HG02943 (cell line): ENCODE measurements at regions not wholly inside any gene's neighbourhood (a gene's known extent, or its start where the extent isn't known, plus 50 kb on each side); places are given as distances from the start of the nearest gene placed in this dataset.

Experiments
- ATAC-seq: cut with Tn5 transposase; IDR thresholded peaks from one replicate; pipeline ENCODE4 v1.9.1; 2021; ENCODE audit warnings: mild to moderate bottlenecking, low read depth, moderate library complexity; ENCODE audit not compliant: unreplicated experiment

DNA sequence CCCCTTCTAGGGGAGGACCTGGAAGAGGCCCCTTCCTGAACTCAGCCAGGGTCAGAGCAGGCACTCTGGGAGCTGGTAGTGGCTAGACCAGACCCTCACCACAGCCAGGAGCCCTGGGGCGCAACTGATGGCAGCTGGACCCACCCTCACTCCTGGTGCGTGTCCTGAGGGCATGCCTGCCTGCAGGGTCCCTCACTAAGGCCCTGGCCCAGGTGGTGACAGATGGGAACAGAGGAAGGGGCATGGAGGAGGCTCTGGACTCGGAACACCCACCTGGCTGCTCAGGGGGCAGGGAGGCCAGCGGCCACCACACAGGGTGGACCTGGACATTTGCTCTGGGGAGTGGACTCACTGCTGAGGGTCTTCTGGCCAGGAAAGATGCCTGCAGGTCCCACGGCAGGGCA is 342.2 kb upstream of the SFSWAP start:
- ATAC-seq, result no peak

GRCh38 chr12:131369094-131369845 is 341.6 kb upstream of the SFSWAP start:
- no peak for ATAC-seq

GRCh38 chr12:131370321-131370720 is 340.6 kb upstream of the SFSWAP start:
- no peak for ATAC-seq

GRCh38 chr12:131370791-131371347 is 340.0 kb upstream of the SFSWAP start:
- ATAC-seq, result no peak

DNA sequence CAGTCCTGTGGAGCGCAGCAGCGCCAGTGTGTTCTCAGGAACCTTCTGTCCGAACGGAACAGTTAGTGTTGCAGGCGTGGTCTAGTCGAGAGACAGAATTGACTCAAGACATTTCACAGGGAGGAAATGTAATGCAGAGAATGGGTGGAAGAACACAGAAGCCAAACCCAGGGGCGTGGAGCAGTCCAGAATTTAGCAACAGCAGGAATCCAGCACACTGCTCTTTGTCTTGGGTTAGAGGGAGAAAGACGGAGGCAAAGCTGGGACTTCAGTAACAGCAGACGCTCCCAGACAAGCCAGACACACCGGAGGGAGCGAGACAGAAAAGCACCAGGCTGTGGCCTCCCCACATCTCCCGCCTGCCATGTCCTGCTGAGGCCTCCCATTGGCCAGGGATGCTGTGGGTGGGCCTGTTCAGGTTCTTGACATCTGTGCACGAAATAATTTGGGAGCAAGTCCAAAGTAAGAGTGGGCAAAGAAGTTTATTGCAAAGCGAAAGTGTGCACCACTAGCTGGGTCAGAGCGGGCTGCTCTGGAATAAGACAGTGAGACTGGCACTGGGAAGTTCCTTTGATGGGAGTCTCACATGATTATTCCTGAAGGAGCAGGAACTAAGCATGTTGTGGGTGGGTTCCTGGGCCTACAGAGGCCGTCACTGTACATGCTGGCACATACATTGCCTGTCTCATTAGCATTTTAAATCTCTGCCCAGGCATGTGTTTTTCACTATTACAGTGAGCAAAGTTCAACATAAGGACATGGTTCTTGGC is 339.3 kb upstream of the SFSWAP start:
- ATAC-seq, result no peak

DNA sequence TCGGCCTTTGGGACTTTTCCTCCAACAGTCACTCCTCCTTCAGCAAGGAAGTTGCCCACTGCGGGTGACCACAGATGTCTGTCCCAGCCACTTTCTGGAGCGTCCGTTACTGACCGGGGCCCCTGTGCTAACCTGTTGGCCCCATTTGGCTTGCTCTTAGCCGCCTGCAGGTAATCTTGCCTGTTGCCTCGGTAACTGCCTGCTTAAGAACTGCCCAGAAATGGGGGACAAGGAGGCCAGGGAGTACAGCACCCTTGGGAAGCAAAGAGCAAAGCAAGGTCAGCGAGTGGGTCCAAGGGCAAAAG is 338.8 kb upstream of the SFSWAP start:
- ATAC-seq, result no peak

GRCh38 chr12:131372706-131373195 is 338.1 kb upstream of the SFSWAP start:
- ATAC-seq, result no peak

DNA sequence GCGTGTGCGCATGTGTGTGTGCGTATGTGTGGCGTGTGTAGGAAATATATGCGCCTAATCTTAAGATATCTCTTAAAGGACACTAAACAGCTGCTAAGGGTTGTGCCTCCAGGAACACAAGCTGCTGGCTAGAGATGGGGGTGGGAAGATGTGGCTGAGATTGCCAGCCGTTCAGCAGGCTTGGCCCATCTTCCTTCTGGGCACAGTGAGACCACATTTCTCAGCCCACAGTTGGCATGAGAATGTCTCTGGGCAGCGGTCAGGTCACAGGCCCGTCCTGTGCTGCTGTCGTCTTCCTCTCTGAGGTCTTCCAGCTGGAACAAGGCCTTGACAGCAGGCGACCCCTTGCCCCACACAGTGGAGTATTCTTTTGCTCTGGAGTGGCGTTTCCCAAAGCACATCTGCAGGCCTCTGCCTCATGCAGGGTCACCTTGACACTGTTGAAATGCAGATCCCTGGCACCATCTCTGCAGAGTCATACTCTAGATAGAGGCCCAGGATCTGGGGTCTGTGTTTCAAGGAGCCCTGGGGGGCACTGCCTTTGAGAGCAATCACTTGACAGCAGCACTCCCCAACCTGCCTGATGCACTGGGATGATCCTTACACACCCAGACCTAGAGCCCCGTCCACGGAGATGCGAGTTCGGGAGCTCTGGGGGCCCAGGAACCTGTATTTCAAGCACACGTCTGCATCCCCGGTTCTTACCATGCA is 335.5 kb upstream of the SFSWAP start:
- no peak for ATAC-seq

DNA sequence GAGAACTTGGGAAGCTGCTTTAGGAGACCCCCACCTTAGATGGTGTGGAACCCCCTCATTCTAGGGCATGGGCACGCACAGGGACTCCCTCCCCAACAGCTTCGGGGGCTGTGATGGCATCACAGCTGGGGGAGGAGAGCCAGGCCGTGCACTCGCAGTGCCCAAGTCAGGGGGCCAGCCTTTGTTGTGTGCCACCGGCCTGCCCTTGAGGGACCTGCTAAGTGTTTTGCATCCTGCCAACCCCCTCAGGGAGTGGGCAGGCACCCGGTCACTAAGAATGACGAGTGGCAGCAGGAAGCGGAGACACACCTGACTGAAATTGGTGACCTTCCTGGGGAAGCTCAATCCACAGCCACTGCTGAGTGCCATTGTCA is 334.9 kb upstream of the SFSWAP start:
- no peak for ATAC-seq

GRCh38 chr12:131378176-131378842 is 332.6 kb upstream of the SFSWAP start:
- ATAC-seq, result no peak

DNA sequence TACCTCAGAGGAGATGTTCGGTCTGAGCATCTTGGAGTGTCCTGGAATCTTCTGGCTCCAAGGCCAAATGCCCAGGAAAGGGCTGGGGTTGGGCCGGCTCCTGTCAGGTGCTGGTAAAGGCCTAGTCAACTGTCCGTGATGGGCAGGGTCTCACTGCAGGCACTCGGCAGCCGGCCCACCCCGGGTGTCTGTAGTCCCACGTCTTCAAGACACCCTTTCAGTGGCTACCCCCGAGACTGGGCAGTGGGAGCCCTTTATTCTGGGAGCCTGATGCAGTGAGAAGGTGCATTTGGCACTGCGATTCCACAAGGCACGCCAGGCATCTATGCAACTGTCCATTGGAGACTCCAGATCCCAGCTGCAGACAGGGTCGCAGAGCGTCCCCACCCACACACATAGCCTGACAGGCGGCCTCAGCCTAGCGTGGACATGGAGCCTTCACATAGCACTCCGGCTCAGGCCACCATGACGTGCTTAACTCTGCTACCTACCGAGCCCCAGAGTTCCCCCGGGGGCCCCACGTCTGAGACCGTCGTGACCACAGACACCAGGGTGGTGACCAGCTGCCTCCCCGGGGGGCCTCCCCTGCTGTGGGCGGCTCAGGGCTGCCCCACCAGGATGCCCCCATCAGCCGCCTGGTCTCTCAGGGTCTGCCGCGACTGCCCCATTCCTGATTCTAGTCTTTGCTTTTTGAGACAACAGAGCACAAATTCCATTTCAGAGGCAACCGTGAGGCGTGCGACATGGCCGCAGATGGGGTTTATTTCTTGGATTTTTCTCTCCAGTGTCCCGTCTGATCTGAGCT is 331.8 kb upstream of the SFSWAP start:
- ATAC-seq, result no peak

- ATAC-seq, result no peak
These were observed 331.2 kb upstream of the SFSWAP start for GRCh38 chr12:131379738-131380137.

DNA sequence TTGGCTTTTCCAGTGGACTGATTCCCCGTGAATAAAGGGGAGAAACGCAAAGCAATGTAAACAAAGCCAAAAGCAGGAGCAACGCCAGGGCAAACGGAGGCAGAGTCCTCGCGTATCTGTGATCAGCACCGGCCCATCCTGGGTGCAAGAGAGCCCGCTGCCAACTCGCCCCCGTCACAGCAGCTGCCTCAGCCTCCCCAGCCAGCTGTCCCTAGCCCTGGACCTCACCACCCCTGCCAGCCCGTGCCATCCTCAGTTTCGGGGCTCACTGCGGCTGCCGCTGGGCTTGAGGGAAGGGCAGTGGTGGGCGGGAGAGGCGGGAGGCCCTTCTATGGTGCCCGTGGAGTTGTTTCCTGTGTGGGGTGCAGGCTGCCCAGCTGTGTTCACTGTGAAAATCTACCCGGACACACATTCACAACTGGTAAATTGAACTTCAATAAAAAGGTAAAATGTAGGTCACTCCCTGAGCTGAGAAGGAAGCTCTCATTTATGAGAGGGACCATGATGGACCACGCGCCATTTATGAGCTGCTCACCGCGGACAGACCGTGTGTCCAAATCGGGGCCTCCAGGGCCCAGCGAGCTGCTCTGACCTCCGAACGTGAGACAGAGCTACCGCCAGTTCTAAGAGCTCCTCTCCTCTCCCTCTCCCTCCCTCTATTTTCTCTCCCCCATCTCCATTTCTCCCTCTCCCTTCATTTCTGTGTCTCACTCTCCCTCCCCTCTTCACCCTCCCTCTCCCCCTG is 330.5 kb upstream of the SFSWAP start:
- ATAC-seq, result no peak

GRCh38 chr12:131380965-131381705 is 329.8 kb upstream of the SFSWAP start:
- no peak for ATAC-seq

DNA sequence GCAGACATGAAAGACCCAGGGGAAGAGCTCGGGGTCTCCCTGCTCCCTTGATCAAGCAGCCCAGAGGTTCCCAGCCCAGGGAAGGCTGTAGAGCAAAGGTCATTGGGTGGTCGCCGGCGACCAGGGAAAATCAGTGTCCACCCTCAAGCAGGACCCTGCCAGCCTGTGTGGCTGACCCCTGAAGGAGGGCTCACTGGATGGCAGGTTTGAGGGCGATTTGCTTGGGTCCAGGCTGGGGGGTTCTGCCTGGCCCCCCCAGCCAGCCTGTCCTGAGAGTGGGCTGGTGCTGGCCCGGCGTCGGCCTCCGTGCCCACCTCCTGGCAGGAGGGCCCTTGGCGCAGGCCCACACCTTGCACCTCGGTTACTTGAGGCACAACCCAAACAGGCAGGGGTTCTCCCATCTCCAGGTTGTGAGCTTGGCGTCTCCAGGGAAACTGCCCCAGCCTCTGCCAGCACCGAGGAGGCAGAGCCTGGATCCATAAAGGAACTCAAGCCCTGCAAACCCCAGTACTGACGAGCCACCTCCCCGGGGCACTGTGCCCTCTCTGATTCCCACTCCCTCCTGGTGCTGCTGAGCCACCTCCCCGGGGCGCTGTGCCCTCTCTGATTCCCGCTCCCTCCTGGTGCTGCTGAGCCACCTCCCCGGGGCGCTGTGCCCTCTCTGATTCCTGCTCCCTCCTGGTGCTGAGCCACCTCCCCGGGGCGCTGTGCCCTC is 329.0 kb upstream of the SFSWAP start:
- ATAC-seq, result no peak

GRCh38 chr12:131383291-131383690 is 327.6 kb upstream of the SFSWAP start:
- ATAC-seq, result no peak

GRCh38 chr12:131383741-131384543 is 326.9 kb upstream of the SFSWAP start:
- no peak for ATAC-seq
